Hepatocyte (in vitro differentiated cells): ENCODE measurements at regions not wholly inside any gene's neighbourhood (a gene's known extent, or its start where the extent isn't known, plus 50 kb on each side); places are given as distances from the start of the nearest gene placed in this dataset.
"Not testable (repeated sequence)": the region's sequence is repeated elsewhere in the genome, so short reads cannot be mapped to it uniquely, and the experiment has no call there.

Experiments used
- DNase-seq: peaks from one replicate; pipeline ENCODE4 v3.0.0-alpha.2; 2016; ENCODE audit warnings: low spot score
- H2AFZ ChIP-seq: fragments of 200-600 bp; sonication (generic); 2 replicates; pipeline ENCODE4 v1.6.0; 2016; ENCODE audit warnings: antibody characterized with exemption, mild to moderate bottlenecking
- H3K27ac ChIP-seq: fragments of 200-600 bp; sonication (generic); 2 replicates; pipeline ENCODE4 v1.5.1; 2016; ENCODE audit warnings: mild to moderate bottlenecking
- H3K27me3 ChIP-seq: fragments of 200-600 bp; sonication (generic); 2 replicates; pipeline ENCODE4 v1.6.1; 2016
- H3K36me3 ChIP-seq: fragments of 200-600 bp; sonication (generic); replicated peaks from 2 replicates; pipeline ENCODE4 v1.5.1; 2016; ENCODE audit warnings: low read depth; ENCODE audit not compliant: insufficient read depth
- H3K4me1 ChIP-seq: fragments of 200-600 bp; sonication (generic); 2 replicates; pipeline ENCODE4 v1.5.1; 2016; ENCODE audit warnings: mild to moderate bottlenecking, moderate library complexity; ENCODE audit not compliant: insufficient read depth
- H3K4me2 ChIP-seq: fragments of 200-600 bp; sonication (generic); 2 replicates; pipeline ENCODE4 v1.6.0; 2016
- H3K4me3 ChIP-seq: fragments of 200-600 bp; sonication (generic); 2 replicates; pipeline ENCODE4 v1.5.1; 2016; ENCODE audit warnings: mild to moderate bottlenecking
- H3K79me2 ChIP-seq: fragments of 200-600 bp; sonication (generic); 2 replicates; pipeline ENCODE4 v1.6.0; 2017; ENCODE audit warnings: mild to moderate bottlenecking
- H3K9me2 ChIP-seq: fragments of 200-600 bp; sonication (generic); replicated peaks from 2 replicates; pipeline ENCODE4 v1.6.0; 2017; ENCODE audit warnings: mild to moderate bottlenecking; ENCODE audit not compliant: insufficient read depth
- H3K9me3 ChIP-seq: fragments of 200-600 bp; sonication (generic); 2 replicates; pipeline ENCODE4 v1.5.1; 2016; ENCODE audit warnings: low read depth, mild to moderate bottlenecking
- H4K20me1 ChIP-seq: fragments of 200-600 bp; sonication (generic); 2 replicates; pipeline ENCODE4 v1.6.0; 2016; ENCODE audit warnings: mild to moderate bottlenecking; ENCODE audit not compliant: insufficient read depth, poor library complexity, severe bottlenecking
- EZH2 ChIP-seq: fragments of 200-600 bp; sonication (generic); IDR thresholded peaks from 2 replicates; pipeline ENCODE4 v1.6.1; 2016; ENCODE audit warnings: antibody characterized with exemption, mild to moderate bottlenecking, borderline replicate concordance
- EZH2phosphoT487 ChIP-seq: fragments of 200-600 bp; sonication (generic); IDR thresholded peaks from one replicate; pipeline ENCODE4 v1.6.1; 2018; ENCODE audit warnings: antibody characterized with exemption, mild to moderate bottlenecking, low read depth, moderate library complexity; ENCODE audit not compliant: unreplicated experiment, severe bottlenecking
- WGBS: methylation state at CpG from one replicate; pipeline ENCODE4 v1.1.6; 2016; ENCODE audit warnings: low lambda C conversion rate; ENCODE audit errors: missing lambda C conversion rate; 5-methylcytosine and 5-hydroxymethylcytosine counted together
- TF ChIP-seq, protein P1 (sequence below): fragments of 200-600 bp; sonication (generic); IDR thresholded peaks from 2 replicates; pipeline ENCODE4 v1.5.1; 2016; ENCODE audit warnings: antibody characterized with exemption, mild to moderate bottlenecking; ENCODE audit not compliant: poor library complexity

DNA sequence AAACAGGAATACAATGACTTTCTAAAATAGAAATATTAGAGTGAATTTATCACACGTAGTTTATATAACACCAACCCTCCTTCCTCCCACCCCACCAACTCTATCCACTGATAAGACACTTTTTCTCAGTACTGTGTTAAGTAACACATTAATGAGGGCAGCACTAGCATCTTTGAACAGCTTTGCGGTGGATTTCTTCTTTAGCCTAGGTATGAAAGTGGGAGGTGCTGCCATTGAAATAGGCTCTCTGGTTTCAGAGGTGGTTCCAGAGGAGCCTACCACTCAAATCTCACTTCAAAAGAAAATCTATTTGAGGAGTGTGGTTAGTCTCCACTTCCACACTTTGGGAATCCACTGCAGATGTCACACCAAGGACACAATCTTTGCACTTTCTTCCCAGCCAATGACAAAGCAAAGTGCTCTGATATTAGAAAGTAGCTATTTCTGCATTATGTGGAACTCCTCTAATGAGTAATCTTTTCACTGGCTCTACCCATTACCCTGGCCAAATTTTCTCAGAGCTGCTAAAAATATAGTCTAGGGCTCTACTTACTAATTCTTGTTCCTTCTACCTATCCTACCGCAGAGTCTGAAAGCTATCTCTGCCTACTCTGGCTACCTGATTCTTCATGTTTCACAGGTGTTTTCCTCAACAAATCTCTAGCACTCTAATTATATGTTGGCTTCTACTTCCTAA, 1667.8 kb downstream of the MRPL39 start:
- H3K79me2 ChIP-seq: no peaks in the 10 kb centered on the region
- H3K9me2 ChIP-seq: no peaks in the 10 kb centered on the region
- H3K4me3 ChIP-seq: no peak overlapping the region
- no peak overlapping the region for H3K4me2 ChIP-seq
- H3K36me3 ChIP-seq: no peaks in the 10 kb centered on the region
- WGBS: 79% methylated on average over 3 of the region's 3 CpGs
- H3K4me1 ChIP-seq: no peaks in the 10 kb centered on the region
- no peaks in the 10 kb centered on the region for H4K20me1 ChIP-seq
- no peaks in the 10 kb centered on the region for H3K9me3 ChIP-seq
- no peak overlapping the region for H2AFZ ChIP-seq
- no peak for DNase-seq
- TF ChIP-seq EZH2 (no peak), EZH2phosphoT487 (no peak)
- TF ChIP-seq, protein P1, sequence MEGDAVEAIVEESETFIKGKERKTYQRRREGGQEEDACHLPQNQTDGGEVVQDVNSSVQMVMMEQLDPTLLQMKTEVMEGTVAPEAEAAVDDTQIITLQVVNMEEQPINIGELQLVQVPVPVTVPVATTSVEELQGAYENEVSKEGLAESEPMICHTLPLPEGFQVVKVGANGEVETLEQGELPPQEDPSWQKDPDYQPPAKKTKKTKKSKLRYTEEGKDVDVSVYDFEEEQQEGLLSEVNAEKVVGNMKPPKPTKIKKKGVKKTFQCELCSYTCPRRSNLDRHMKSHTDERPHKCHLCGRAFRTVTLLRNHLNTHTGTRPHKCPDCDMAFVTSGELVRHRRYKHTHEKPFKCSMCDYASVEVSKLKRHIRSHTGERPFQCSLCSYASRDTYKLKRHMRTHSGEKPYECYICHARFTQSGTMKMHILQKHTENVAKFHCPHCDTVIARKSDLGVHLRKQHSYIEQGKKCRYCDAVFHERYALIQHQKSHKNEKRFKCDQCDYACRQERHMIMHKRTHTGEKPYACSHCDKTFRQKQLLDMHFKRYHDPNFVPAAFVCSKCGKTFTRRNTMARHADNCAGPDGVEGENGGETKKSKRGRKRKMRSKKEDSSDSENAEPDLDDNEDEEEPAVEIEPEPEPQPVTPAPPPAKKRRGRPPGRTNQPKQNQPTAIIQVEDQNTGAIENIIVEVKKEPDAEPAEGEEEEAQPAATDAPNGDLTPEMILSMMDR: no peak
- no peaks in the 10 kb centered on the region for H3K27me3 ChIP-seq
- no peak overlapping the region for H3K27ac ChIP-seq

DNA sequence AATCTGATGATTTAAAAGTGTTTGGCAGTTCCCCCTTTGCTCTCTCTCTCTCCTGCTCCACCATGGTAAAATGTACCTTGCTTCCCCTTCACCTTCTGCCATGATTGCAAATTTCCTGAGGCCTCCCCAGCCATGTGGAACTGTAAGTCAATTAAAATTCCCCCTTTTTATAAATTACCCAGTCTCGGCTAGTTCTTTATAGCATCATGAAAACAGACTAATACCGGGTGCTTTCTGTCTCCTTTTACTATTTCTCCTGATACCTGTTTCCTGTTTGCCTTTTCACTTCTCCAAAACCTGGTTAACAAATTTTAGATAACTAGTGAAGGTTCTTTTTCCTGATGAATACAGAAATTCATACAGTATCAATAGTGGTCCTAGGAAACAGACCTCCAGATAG, 1670.3 kb downstream of the MRPL39 start:
- H3K9me2 ChIP-seq: no peaks in the 10 kb centered on the region
- TF ChIP-seq EZH2 (no peak), EZH2phosphoT487 (no peak)
- TF ChIP-seq, protein P1: no peak
- DNase-seq: no peak
- H3K4me2 ChIP-seq: no peak overlapping the region
- no peaks in the 10 kb centered on the region for H4K20me1 ChIP-seq
- WGBS: 79% methylated on average over 2 of the region's 2 CpGs
- no peak overlapping the region for H3K4me3 ChIP-seq
- H3K36me3 ChIP-seq: no peaks in the 10 kb centered on the region
- no peak overlapping the region for H3K27ac ChIP-seq
- no peak overlapping the region for H2AFZ ChIP-seq
- no peaks in the 10 kb centered on the region for H3K9me3 ChIP-seq
- no peaks in the 10 kb centered on the region for H3K27me3 ChIP-seq
- H3K4me1 ChIP-seq: no peaks in the 10 kb centered on the region
- no peaks in the 10 kb centered on the region for H3K79me2 ChIP-seq

DNA sequence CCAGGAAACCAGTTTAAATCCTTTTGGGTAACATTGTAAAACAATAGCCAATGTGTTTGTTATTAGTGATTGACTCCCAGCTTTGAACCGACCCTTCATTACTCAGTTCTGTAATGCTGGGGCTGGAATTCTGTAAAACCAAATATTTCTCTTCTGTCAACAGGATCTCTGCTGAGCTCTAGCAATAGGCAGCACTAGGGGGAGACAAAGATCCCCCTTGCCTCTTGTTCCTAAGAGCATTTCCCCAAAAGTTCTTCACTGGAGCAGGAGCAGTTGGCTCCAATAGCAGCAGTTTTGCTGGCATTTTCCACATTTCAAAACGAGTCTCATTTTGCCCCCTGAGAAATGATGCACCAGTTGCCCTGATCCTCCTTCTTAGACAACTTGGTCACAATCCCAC, 1671.1 kb downstream of the MRPL39 start:
- no peak overlapping the region for H3K4me3 ChIP-seq
- no peaks in the 10 kb centered on the region for H3K27me3 ChIP-seq
- H3K9me3 ChIP-seq: no peaks in the 10 kb centered on the region
- H3K36me3 ChIP-seq: no peaks in the 10 kb centered on the region
- 47% methylated on average over 2 of the region's 2 CpGs for WGBS
- TF ChIP-seq, protein P1: peak; percentile 20
- no peak for TF ChIP-seq EZH2
- no peaks in the 10 kb centered on the region for H3K79me2 ChIP-seq
- peak; percentile 5 for DNase-seq
- no peaks in the 10 kb centered on the region for H3K4me1 ChIP-seq
- no peak overlapping the region for H3K4me2 ChIP-seq
- H2AFZ ChIP-seq: no peak overlapping the region
- no peaks in the 10 kb centered on the region for H4K20me1 ChIP-seq
- no peak overlapping the region for H3K27ac ChIP-seq
- H3K9me2 ChIP-seq: no peaks in the 10 kb centered on the region

DNA sequence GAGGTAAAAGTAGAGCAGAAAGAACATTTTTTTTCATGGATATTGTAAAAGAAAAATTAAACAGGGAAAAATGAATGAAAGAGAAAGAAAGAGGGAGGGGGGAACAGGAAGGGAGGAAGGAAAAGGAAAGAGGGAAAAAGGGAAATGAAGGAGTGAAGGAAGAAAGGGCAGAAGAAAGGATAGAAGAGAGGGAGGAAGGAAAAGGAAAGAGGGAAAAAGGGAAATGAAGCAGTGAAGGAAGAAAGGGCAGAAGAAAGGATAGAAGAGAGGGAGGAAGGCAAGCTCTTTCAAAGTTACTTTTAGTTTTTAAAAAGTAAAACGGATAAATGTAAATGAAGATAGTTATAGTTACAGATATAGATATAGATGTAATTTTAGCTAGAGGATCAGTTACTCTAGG, 1676.7 kb downstream of the MRPL39 start:
- Histone ChIP-seq H3K4me1 (no peaks in the 10 kb centered on the region), H3K4me2 (no peak overlapping the region), H3K9me3 (no peaks in the 10 kb centered on the region), H3K27me3 (no peaks in the 10 kb centered on the region), H2AFZ (no peak overlapping the region), H4K20me1 (no peaks in the 10 kb centered on the region), H3K9me2 (no peaks in the 10 kb centered on the region), H3K79me2 (no peaks in the 10 kb centered on the region), H3K4me3 (no peak overlapping the region), H3K27ac (no peak overlapping the region), H3K36me3 (no peaks in the 10 kb centered on the region)
- 59% methylated on average over 1 of the region's 1 CpG for WGBS
- TF ChIP-seq EZH2phosphoT487: no peak
- TF ChIP-seq, protein P1: no peak
- no peak for TF ChIP-seq EZH2
- DNase-seq: no peak

DNA sequence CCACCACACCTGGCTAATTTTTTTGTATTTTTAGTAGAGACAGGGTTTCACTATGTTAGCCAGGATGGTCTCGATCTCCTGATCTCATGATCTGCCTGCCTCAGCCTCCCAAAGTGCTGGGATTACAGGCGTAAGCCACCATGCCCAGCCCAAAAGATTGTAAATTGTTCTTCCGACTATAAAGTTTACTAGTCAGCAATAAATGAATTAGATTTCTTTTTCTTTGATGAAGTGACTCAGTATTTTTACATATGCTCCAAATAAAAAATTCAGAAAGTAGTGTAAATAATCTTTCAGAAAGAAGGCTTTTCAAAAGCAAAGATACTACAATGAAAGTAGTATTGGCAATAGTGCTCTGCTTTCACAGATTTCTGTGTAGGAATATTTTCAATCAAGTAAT, 1680.9 kb downstream of the MRPL39 start:
- not testable (repeated sequence) for H3K4me1 ChIP-seq, H3K36me3 ChIP-seq, H3K27me3 ChIP-seq, H3K27ac ChIP-seq, H3K79me2 ChIP-seq, H3K9me3 ChIP-seq, H3K4me3 ChIP-seq, H2AFZ ChIP-seq, DNase-seq, H3K9me2 ChIP-seq, H3K4me2 ChIP-seq, H4K20me1 ChIP-seq
- WGBS: 77% methylated on average over 3 of the region's 3 CpGs
